ENCODE measurements at regions not wholly inside any gene's neighbourhood (a gene's known extent, or its start where the extent isn't known, plus 50 kb on each side); places are given as distances from the start of the nearest gene placed in this dataset.
"Not testable (repeated sequence)": the region's sequence is repeated elsewhere in the genome, so short reads cannot be mapped to it uniquely, and the experiment has no call there.

GRCh38 chr10:10730471-10731043 lies 287.1 kb upstream of the CELF2 start:
- no peak overlapping the region for H3K27ac Mint-ChIP-seq
- peaks cover 5% of the 10 kb centered on the region for H3K27me3 Mint-ChIP-seq
- H3K4me1 Mint-ChIP-seq = no peaks in the 10 kb centered on the region
- no peaks in the 10 kb centered on the region for H3K4me1 ChIP-seq (ENCODE audit: control insufficient read depth, insufficient read depth, low read length, poor library complexity, severe bottlenecking)
- H3K9me3 Mint-ChIP-seq = peaks cover 0 to 4% (median 0%) of the 10 kb centered on the region in 7 donors
- H3K4me3 ChIP-seq (ENCODE audit: low read depth, low read length) = no peak overlapping the region
- no peak overlapping the region for H3K27ac ChIP-seq (ENCODE audit: insufficient read depth, low read length, poor library complexity, severe bottlenecking)
- DNase-seq (no peak), ATAC-seq (ENCODE audit: low read depth in 2 of 2) (no peak)
- no peaks in the 10 kb centered on the region for H3K36me3 ChIP-seq (ENCODE audit: control insufficient read depth, insufficient read depth, low read length)
- H3K9me3 ChIP-seq (ENCODE audit: control insufficient read depth in 2 of 2, low read length in 2 of 2) = no peaks in the 10 kb centered on the region
- H3K27me3 ChIP-seq (ENCODE audit: control insufficient read depth, insufficient read depth, low read length) = peaks cover 2% of the 10 kb centered on the region
- no peaks in the 10 kb centered on the region for H3K36me3 Mint-ChIP-seq
- peak overlapping the region in 1 of 4 donors; percentile 81 for H3K4me3 Mint-ChIP-seq

GRCh38 chr10:10731366-10731765 lies 286.3 kb upstream of the CELF2 start:
- Mint-ChIP-seq H3K4me3 (no peak overlapping the region), H3K4me1 (no peaks in the 10 kb centered on the region), H3K27ac (no peak overlapping the region), H3K27me3 (peaks cover 5% of the 10 kb centered on the region), H3K9me3 (peaks cover 0 to 4% (median 0%) of the 10 kb centered on the region in 7 donors), H3K36me3 (no peaks in the 10 kb centered on the region)
- Histone ChIP-seq H3K4me3 (ENCODE audit: low read depth, low read length) (no peak overlapping the region), H3K9me3 (ENCODE audit: control insufficient read depth in 2 of 2, low read length in 2 of 2) (no peaks in the 10 kb centered on the region), H3K27me3 (ENCODE audit: control insufficient read depth, insufficient read depth, low read length) (peaks cover 2% of the 10 kb centered on the region), H3K36me3 (ENCODE audit: control insufficient read depth, insufficient read depth, low read length) (no peaks in the 10 kb centered on the region), H3K27ac (ENCODE audit: insufficient read depth, low read length, poor library complexity, severe bottlenecking) (no peak overlapping the region), H3K4me1 (ENCODE audit: control insufficient read depth, insufficient read depth, low read length, poor library complexity, severe bottlenecking) (no peaks in the 10 kb centered on the region)
- ATAC-seq (ENCODE audit: low read depth in 2 of 2) (no peak), DNase-seq (no peak)

- no peaks in the 10 kb centered on the region for H3K4me1 Mint-ChIP-seq
- peaks cover 0 to 4% (median 0%) of the 10 kb centered on the region in 7 donors for H3K9me3 Mint-ChIP-seq
- no peak for ATAC-seq (ENCODE audit: low read depth in 2 of 2)
- H3K4me3 Mint-ChIP-seq = no peak overlapping the region
- DNase-seq = no peak
- H3K27me3 Mint-ChIP-seq = no peaks in the 10 kb centered on the region
- no peaks in the 10 kb centered on the region for H3K36me3 Mint-ChIP-seq
- no peak overlapping the region for H3K27ac Mint-ChIP-seq
- Histone ChIP-seq H3K4me3 (ENCODE audit: low read depth, low read length) (no peak overlapping the region), H3K27ac (ENCODE audit: insufficient read depth, low read length, poor library complexity, severe bottlenecking) (no peak overlapping the region), H3K4me1 (ENCODE audit: control insufficient read depth, insufficient read depth, low read length, poor library complexity, severe bottlenecking) (no peaks in the 10 kb centered on the region), H3K9me3 (ENCODE audit: control insufficient read depth in 2 of 2, low read length in 2 of 2) (no peaks in the 10 kb centered on the region), H3K27me3 (ENCODE audit: control insufficient read depth, insufficient read depth, low read length) (no peaks in the 10 kb centered on the region), H3K36me3 (ENCODE audit: control insufficient read depth, insufficient read depth, low read length) (no peaks in the 10 kb centered on the region)
Observed at GRCh38 chr10:10734356-10735064, 283.2 kb upstream of the CELF2 start.

- H3K27me3 ChIP-seq (ENCODE audit: control insufficient read depth, insufficient read depth, low read length) = no peaks in the 10 kb centered on the region
- H3K36me3 ChIP-seq (ENCODE audit: control insufficient read depth, insufficient read depth, low read length) = no peaks in the 10 kb centered on the region
- Mint-ChIP-seq H3K36me3 (no peaks in the 10 kb centered on the region), H3K27ac (no peak overlapping the region), H3K27me3 (no peaks in the 10 kb centered on the region), H3K9me3 (peaks cover 0 to 11% (median 3%) of the 10 kb centered on the region in 7 donors), H3K4me1 (no peaks in the 10 kb centered on the region), H3K4me3 (no peak overlapping the region)
- H3K4me3 ChIP-seq (ENCODE audit: low read depth, low read length) = no peak overlapping the region
- H3K27ac ChIP-seq (ENCODE audit: insufficient read depth, low read length, poor library complexity, severe bottlenecking) = no peak overlapping the region
- ATAC-seq (ENCODE audit: low read depth in 2 of 2) (no peak), DNase-seq (no peak)
- H3K4me1 ChIP-seq (ENCODE audit: control insufficient read depth, insufficient read depth, low read length, poor library complexity, severe bottlenecking) = no peaks in the 10 kb centered on the region
- H3K9me3 ChIP-seq (ENCODE audit: control insufficient read depth in 2 of 2, low read length in 2 of 2) = peaks cover 2 to 6% of the 10 kb centered on the region in 2 experiments
Observed at GRCh38 chr10:10745291-10745690, 272.4 kb upstream of the CELF2 start.

DNA sequence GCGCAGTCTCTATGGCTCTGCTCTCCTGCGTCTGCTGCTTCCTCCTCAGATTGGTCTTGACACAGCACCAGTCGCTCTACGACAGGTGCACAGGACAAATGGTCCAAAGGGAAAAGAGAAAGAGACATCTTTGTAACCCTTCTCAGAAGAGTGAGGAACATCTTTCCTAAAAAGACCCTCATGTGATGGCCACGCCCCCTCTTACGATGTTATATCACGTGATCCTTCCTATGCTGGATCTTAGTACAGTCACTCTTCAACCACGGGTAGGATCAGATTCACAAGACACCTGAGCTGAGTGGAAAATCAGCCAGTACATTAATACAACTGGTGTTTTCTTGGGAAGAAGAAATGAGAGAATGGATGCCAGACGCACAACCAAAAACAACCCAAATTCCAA lies 262.2 kb upstream of the CELF2 start:
- Histone ChIP-seq H3K27me3 (ENCODE audit: control insufficient read depth, insufficient read depth, low read length) (no peaks in the 10 kb centered on the region), H3K36me3 (ENCODE audit: control insufficient read depth, insufficient read depth, low read length) (no peaks in the 10 kb centered on the region), H3K9me3 (ENCODE audit: control insufficient read depth in 2 of 2, low read length in 2 of 2) (no peaks in the 10 kb centered on the region), H3K27ac (ENCODE audit: insufficient read depth, low read length, poor library complexity, severe bottlenecking) (no peak overlapping the region), H3K4me3 (ENCODE audit: low read depth, low read length) (no peak overlapping the region), H3K4me1 (ENCODE audit: control insufficient read depth, insufficient read depth, low read length, poor library complexity, severe bottlenecking) (no peaks in the 10 kb centered on the region)
- DNase-seq = no peak
- H3K27me3 Mint-ChIP-seq = no peaks in the 10 kb centered on the region
- H3K36me3 Mint-ChIP-seq = no peaks in the 10 kb centered on the region
- H3K9me3 Mint-ChIP-seq = no peaks in the 10 kb centered on the region
- no peak overlapping the region for H3K4me3 Mint-ChIP-seq
- ATAC-seq (ENCODE audit: low read depth in 2 of 2) = no peak
- no peaks in the 10 kb centered on the region for H3K4me1 Mint-ChIP-seq
- H3K27ac Mint-ChIP-seq = no peak overlapping the region

DNA sequence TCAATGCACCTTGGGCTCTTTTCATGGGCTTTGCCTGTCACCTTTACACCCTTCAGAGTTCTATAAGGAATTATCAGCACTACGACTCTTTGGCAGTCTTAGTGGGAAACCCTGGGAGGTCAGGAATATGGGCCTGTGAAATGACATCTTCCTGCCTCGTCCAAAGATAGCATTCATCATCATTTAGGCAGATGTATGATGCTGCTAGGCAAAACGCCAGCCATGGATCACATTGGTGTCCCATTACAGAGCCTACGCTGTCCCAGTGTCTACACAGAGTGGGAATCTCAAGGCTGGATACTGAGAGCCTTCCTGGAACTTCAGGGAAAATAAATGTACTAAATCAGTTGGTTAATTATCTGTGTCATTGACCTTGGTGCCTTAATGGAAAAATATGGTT lies 259.4 kb upstream of the CELF2 start:
- H3K27ac Mint-ChIP-seq = no peak overlapping the region
- no peak for DNase-seq
- no peaks in the 10 kb centered on the region for H3K36me3 Mint-ChIP-seq
- peaks cover 0 to 6% (median 0%) of the 10 kb centered on the region in 7 donors for H3K9me3 Mint-ChIP-seq
- no peak for ATAC-seq (ENCODE audit: low read depth in 2 of 2)
- H3K4me1 Mint-ChIP-seq = no peaks in the 10 kb centered on the region
- Histone ChIP-seq H3K27me3 (ENCODE audit: control insufficient read depth, insufficient read depth, low read length) (no peaks in the 10 kb centered on the region), H3K4me1 (ENCODE audit: control insufficient read depth, insufficient read depth, low read length, poor library complexity, severe bottlenecking) (no peaks in the 10 kb centered on the region), H3K36me3 (ENCODE audit: control insufficient read depth, insufficient read depth, low read length) (no peaks in the 10 kb centered on the region), H3K4me3 (ENCODE audit: low read depth, low read length) (no peak overlapping the region), H3K9me3 (ENCODE audit: control insufficient read depth in 2 of 2, low read length in 2 of 2) (no peaks in the 10 kb centered on the region), H3K27ac (ENCODE audit: insufficient read depth, low read length, poor library complexity, severe bottlenecking) (no peak overlapping the region)
- no peaks in the 10 kb centered on the region for H3K27me3 Mint-ChIP-seq
- no peak overlapping the region for H3K4me3 Mint-ChIP-seq

DNA sequence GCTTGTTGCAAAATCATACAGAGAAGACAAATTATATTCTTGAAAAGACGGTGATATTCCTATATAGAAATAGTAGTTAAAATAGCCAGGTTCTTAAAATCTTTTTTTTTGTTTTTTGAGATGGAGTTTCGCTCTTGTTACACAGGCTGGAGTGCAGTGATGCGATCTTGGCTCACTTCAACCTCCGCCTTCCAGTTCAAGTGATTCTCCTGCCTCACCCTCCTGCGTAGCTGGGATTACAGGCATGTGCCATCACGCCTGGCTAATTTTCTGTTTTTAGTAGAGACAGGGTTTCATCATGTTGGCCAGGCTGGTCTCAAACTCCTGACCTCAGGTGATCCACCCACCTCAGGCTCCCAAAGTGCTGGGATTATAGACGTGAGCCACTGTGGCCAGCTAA lies 257.9 kb upstream of the CELF2 start:
- not testable (repeated sequence) for H3K27ac ChIP-seq (ENCODE audit: insufficient read depth, low read length, poor library complexity, severe bottlenecking); H3K4me1 Mint-ChIP-seq; H3K36me3 ChIP-seq (ENCODE audit: control insufficient read depth, insufficient read depth, low read length); H3K27me3 ChIP-seq (ENCODE audit: control insufficient read depth, insufficient read depth, low read length); H3K4me3 Mint-ChIP-seq; ATAC-seq (ENCODE audit: low read depth in 2 of 2); H3K9me3 Mint-ChIP-seq; H3K36me3 Mint-ChIP-seq; H3K27ac Mint-ChIP-seq; H3K4me1 ChIP-seq (ENCODE audit: control insufficient read depth, insufficient read depth, low read length, poor library complexity, severe bottlenecking); H3K9me3 ChIP-seq (ENCODE audit: control insufficient read depth in 2 of 2, low read length in 2 of 2); H3K27me3 Mint-ChIP-seq; H3K4me3 ChIP-seq (ENCODE audit: low read depth, low read length); DNase-seq

- H3K27ac Mint-ChIP-seq = no peak overlapping the region
- H3K4me3 ChIP-seq (ENCODE audit: low read depth, low read length) = no peak overlapping the region
- no peak for DNase-seq
- no peaks in the 10 kb centered on the region for H3K27me3 ChIP-seq (ENCODE audit: control insufficient read depth, insufficient read depth, low read length)
- no peak overlapping the region for H3K27ac ChIP-seq (ENCODE audit: insufficient read depth, low read length, poor library complexity, severe bottlenecking)
- no peaks in the 10 kb centered on the region for H3K36me3 ChIP-seq (ENCODE audit: control insufficient read depth, insufficient read depth, low read length)
- peaks cover 0 to 6% (median 0%) of the 10 kb centered on the region in 7 donors for H3K9me3 Mint-ChIP-seq
- H3K36me3 Mint-ChIP-seq = no peaks in the 10 kb centered on the region
- no peak for ATAC-seq (ENCODE audit: low read depth in 2 of 2)
- no peaks in the 10 kb centered on the region for H3K27me3 Mint-ChIP-seq
- no peaks in the 10 kb centered on the region for H3K9me3 ChIP-seq (ENCODE audit: control insufficient read depth in 2 of 2, low read length in 2 of 2)
- H3K4me3 Mint-ChIP-seq = no peak overlapping the region
- no peaks in the 10 kb centered on the region for H3K4me1 Mint-ChIP-seq
- no peaks in the 10 kb centered on the region for H3K4me1 ChIP-seq (ENCODE audit: control insufficient read depth, insufficient read depth, low read length, poor library complexity, severe bottlenecking)
Observed at GRCh38 chr10:10765017-10765416, 252.7 kb upstream of the CELF2 start.
